DOHH2 (cell line): ENCODE measurements at regions not wholly inside any gene's neighbourhood (a gene's known extent, or its start where the extent isn't known, plus 50 kb on each side); places are given as distances from the start of the nearest gene placed in this dataset.

ENCODE experiments used
- CTCF ChIP-seq: fragments of 200-600 bp; sonication (generic); IDR thresholded peaks from one replicate; pipeline ENCODE4 v1.5.1; 2014; ENCODE audit warnings: antibody characterized with exemption, mild to moderate bottlenecking, low read depth, low read length; ENCODE audit not compliant: poor library complexity, severe bottlenecking
- EZH2phosphoT487 ChIP-seq: fragments of 200-600 bp; sonication (generic); IDR thresholded peaks from 2 replicates; pipeline ENCODE4 v1.6.1; 2017; ENCODE audit warnings: borderline replicate concordance, mild to moderate bottlenecking, antibody characterized with exemption, low read length, moderate library complexity, mixed read lengths

GRCh38 chr5:125776656-125777139, 646.5 kb upstream of the GRAMD2B start:
- TF ChIP-seq CTCF: no peak
- no peak for TF ChIP-seq EZH2phosphoT487
